Skeletal muscle satellite cell (primary cell): ENCODE measurements at regions not wholly inside any gene's neighbourhood (a gene's known extent, or its start where the extent isn't known, plus 50 kb on each side); places are given as distances from the start of the nearest gene placed in this dataset.
A peak's percentile ranks its signal among the peaks of the same experiment; 100 is the strongest.

ENCODE experiments used
- H3K27me3 ChIP-seq: 2 replicates; pipeline ENCODE4 v1.7.0; 2013; ENCODE audit warnings: low read length; ENCODE audit not compliant: control insufficient read depth, insufficient read depth
- H3K36me3 ChIP-seq: 2 replicates; pipeline ENCODE4 v1.7.0; 2013; ENCODE audit warnings: mild to moderate bottlenecking, control low read depth, low read length; ENCODE audit not compliant: insufficient read depth
- H3K4me1 ChIP-seq: 2 replicates; pipeline ENCODE4 v1.7.0; 2013; ENCODE audit warnings: low read length; ENCODE audit not compliant: control insufficient read depth, insufficient read depth
- H3K4me2 ChIP-seq: 2 replicates; pipeline ENCODE4 v1.7.0; 2013; ENCODE audit warnings: mild to moderate bottlenecking, low read length
- H3K4me3 ChIP-seq: 2 replicates; pipeline ENCODE4 v1.7.0; 2013; ENCODE audit warnings: low read length
- H3K9ac ChIP-seq: 2 replicates; pipeline ENCODE4 v1.7.0; 2013; ENCODE audit warnings: mild to moderate bottlenecking, low read depth, low read length, moderate library complexity
- H3K9me3 ChIP-seq: replicated peaks from 2 replicates; pipeline ENCODE4 v1.7.0; 2013; ENCODE audit warnings: mild to moderate bottlenecking, control low read depth, low read length

DNA sequence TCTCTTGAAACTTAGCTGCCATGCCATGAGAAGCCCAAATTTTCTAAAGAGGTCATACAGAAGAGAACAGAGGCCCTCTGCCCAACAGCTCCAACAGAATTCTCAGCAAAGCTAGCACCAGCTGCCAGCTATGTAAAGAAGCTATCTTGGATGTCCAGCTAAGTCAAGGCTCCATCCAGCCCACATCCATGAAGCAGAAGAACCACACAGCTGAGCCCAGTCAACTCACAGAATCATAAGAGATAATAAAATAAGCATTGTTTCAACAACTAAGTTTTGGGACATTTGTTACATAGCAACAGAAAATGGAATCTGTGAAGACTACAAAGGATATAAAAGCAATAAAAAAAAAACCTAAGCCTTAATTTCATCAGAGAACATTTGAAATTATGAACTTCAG lies 434.3 kb downstream of the TXNL1 start:
- Histone ChIP-seq H3K27me3 (no peaks in the 10 kb centered on the region), H3K9me3 (peaks cover 3% of the 10 kb centered on the region), H3K4me3 (no peak overlapping the region), H3K4me1 (peaks cover 32% of the 10 kb centered on the region), H3K9ac (no peak overlapping the region), H3K36me3 (no peaks in the 10 kb centered on the region), H3K4me2 (no peak overlapping the region)

- Histone ChIP-seq H3K4me1 (peaks cover 33% of the 10 kb centered on the region), H3K4me3 (no peak overlapping the region), H3K27me3 (no peaks in the 10 kb centered on the region), H3K4me2 (no peak overlapping the region), H3K9me3 (peaks cover 3% of the 10 kb centered on the region), H3K36me3 (no peaks in the 10 kb centered on the region), H3K9ac (no peak overlapping the region)
These were observed 435.7 kb downstream of the TXNL1 start for GRCh38 chr18:56202678-56203077.

GRCh38 chr18:56200381-56200911 lies 437.9 kb downstream of the TXNL1 start:
- Histone ChIP-seq H3K4me1 (peaks cover 49% of the 10 kb centered on the region), H3K4me2 (peak overlapping the region; percentile 23), H3K36me3 (no peaks in the 10 kb centered on the region), H3K4me3 (no peak overlapping the region), H3K27me3 (no peaks in the 10 kb centered on the region), H3K9ac (peak overlapping the region; percentile 39), H3K9me3 (peaks cover 3% of the 10 kb centered on the region)

DNA sequence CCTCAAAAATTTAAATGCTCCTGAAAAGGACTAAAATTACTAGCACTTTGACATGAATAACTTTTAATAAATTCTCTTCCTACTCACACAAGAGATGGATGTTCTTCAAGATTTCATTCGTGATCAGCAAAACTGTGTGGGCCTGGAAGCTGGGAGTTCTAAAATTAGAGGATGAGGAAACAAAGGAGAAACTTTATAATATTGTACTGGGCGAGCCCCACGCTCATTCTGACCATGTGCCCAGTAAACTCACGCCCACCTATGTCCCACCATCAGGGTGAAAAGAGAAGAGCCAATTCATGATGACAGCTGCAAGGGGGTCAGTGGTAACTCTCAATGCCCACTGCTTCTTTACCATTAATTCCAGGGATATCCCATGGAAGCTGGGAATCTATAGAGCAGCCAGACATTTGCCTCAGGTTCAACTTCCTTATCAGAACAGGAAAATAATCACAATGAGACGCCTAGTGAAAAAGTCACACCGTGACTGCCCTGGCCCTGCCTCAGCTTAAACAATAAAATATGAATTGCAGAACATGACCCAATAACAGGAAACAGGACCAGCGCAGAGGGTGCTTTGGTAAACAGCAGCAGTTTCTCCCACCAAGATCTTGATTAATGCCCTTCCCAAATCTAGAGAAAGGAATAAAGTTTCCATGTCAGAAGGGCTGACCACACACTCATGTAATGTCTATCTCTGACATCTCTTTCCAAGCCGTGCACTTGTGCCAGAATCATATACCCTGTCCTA lies 438.6 kb downstream of the TXNL1 start:
- Histone ChIP-seq H3K27me3 (no peaks in the 10 kb centered on the region), H3K4me3 (no peak overlapping the region), H3K9ac (no peak overlapping the region), H3K4me1 (peaks cover 49% of the 10 kb centered on the region), H3K36me3 (no peaks in the 10 kb centered on the region), H3K4me2 (peak overlapping the region; percentile 23), H3K9me3 (peaks cover 3% of the 10 kb centered on the region)

- H3K27me3 ChIP-seq, result no peaks in the 10 kb centered on the region
- H3K4me3 ChIP-seq, result no peak overlapping the region
- peaks cover 41% of the 10 kb centered on the region for H3K4me1 ChIP-seq
- no peaks in the 10 kb centered on the region for H3K9me3 ChIP-seq
- H3K4me2 ChIP-seq, result no peak overlapping the region
- no peak overlapping the region for H3K9ac ChIP-seq
- no peaks in the 10 kb centered on the region for H3K36me3 ChIP-seq
These were observed 441.0 kb downstream of the TXNL1 start for GRCh38 chr18:56197241-56197859.

- peaks cover 40% of the 10 kb centered on the region for H3K4me1 ChIP-seq
- H3K9me3 ChIP-seq, result no peaks in the 10 kb centered on the region
- no peak overlapping the region for H3K4me2 ChIP-seq
- no peaks in the 10 kb centered on the region for H3K36me3 ChIP-seq
- no peak overlapping the region for H3K9ac ChIP-seq
- H3K27me3 ChIP-seq, result no peaks in the 10 kb centered on the region
- H3K4me3 ChIP-seq, result no peak overlapping the region
These were observed 441.7 kb downstream of the TXNL1 start for GRCh38 chr18:56196495-56197225.

DNA sequence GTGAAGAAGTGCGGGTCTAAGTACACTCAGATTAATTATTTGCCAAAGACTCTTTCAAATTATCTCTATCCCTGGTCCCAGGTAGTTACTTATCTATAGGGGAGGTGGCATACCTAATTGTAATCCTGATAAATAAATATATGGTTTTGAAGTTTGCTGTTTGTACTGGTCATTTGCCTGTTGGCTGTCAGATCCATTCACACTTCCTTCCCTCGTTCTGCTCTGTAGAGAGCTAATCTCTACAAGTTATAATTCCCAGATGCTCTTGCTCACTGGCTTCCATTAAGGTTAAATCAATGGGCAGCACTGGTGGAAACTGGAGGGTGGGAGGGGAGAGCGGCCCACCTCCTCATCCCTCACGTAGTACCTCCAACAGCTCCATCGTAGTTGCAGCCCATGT lies 447.1 kb downstream of the TXNL1 start:
- Histone ChIP-seq H3K4me3 (no peak overlapping the region), H3K4me1 (peaks cover 3% of the 10 kb centered on the region), H3K27me3 (no peaks in the 10 kb centered on the region), H3K4me2 (no peak overlapping the region), H3K9ac (no peak overlapping the region), H3K36me3 (no peaks in the 10 kb centered on the region), H3K9me3 (no peaks in the 10 kb centered on the region)

- Histone ChIP-seq H3K9ac (no peak overlapping the region), H3K4me3 (no peak overlapping the region), H3K27me3 (no peaks in the 10 kb centered on the region), H3K4me1 (no peaks in the 10 kb centered on the region), H3K4me2 (no peak overlapping the region), H3K9me3 (no peaks in the 10 kb centered on the region), H3K36me3 (no peaks in the 10 kb centered on the region)
These were observed 448.8 kb downstream of the TXNL1 start for GRCh38 chr18:56189615-56190014.

- Histone ChIP-seq H3K9ac (no peak overlapping the region), H3K27me3 (no peaks in the 10 kb centered on the region), H3K4me2 (no peak overlapping the region), H3K4me3 (no peak overlapping the region), H3K4me1 (no peaks in the 10 kb centered on the region), H3K9me3 (no peaks in the 10 kb centered on the region), H3K36me3 (no peaks in the 10 kb centered on the region)
These were observed 449.7 kb downstream of the TXNL1 start for GRCh38 chr18:56188529-56189275.

- Histone ChIP-seq H3K9me3 (no peaks in the 10 kb centered on the region), H3K9ac (no peak overlapping the region), H3K4me2 (no peak overlapping the region), H3K4me3 (no peak overlapping the region), H3K27me3 (no peaks in the 10 kb centered on the region), H3K36me3 (no peaks in the 10 kb centered on the region), H3K4me1 (no peaks in the 10 kb centered on the region)
These were observed 452.1 kb downstream of the TXNL1 start for GRCh38 chr18:56186319-56186718.

- no peak overlapping the region for H3K4me2 ChIP-seq
- H3K9me3 ChIP-seq, result no peaks in the 10 kb centered on the region
- H3K4me3 ChIP-seq, result no peak overlapping the region
- H3K9ac ChIP-seq, result no peak overlapping the region
- H3K27me3 ChIP-seq, result no peaks in the 10 kb centered on the region
- H3K4me1 ChIP-seq, result no peaks in the 10 kb centered on the region
- H3K36me3 ChIP-seq, result no peaks in the 10 kb centered on the region
These were observed 453.3 kb downstream of the TXNL1 start for GRCh38 chr18:56185126-56185525.
